Sigmoid colon (tissue), 4 donors: ENCODE measurements at regions not wholly inside any gene's neighbourhood (a gene's known extent, or its start where the extent isn't known, plus 50 kb on each side); places are given as distances from the start of the nearest gene placed in this dataset.
A peak's percentile ranks its signal among the peaks of the same experiment; 100 is the strongest.

Experiments used
- CTCF ChIP-seq, 4 experiments: fragments of 450-650 bp in 3 of 4; fragments of 200-600 bp in 1 of 4; IDR thresholded peaks; one replicate each; pipeline ENCODE4 v1.5.1; 2016 to 2019; ENCODE audit warnings: antibody characterized with exemption in 4 of 4, mild to moderate bottlenecking in 3 of 4, moderate library complexity in 2 of 4
- EP300 ChIP-seq, 4 donors: sonication (generic); formaldehyde crosslinking; IDR thresholded peaks; one replicate each; pipeline ENCODE4 v1.6.1; 2017; ENCODE audit warnings: antibody characterized with exemption in 4 of 4
- POLR2A ChIP-seq, 2 donors: fragments of 450-650 bp; IDR thresholded peaks; one replicate each; pipeline ENCODE4 v1.6.1; 2016; ENCODE audit warnings: antibody characterized with exemption in 2 of 2, mild to moderate bottlenecking in 2 of 2, moderate library complexity in 2 of 2
- POLR2AphosphoS5 ChIP-seq, 4 donors: sonication (generic); formaldehyde crosslinking; IDR thresholded peaks; one replicate each; pipeline ENCODE4 v1.6.1; 2017; ENCODE audit warnings: antibody characterized with exemption in 4 of 4

DNA sequence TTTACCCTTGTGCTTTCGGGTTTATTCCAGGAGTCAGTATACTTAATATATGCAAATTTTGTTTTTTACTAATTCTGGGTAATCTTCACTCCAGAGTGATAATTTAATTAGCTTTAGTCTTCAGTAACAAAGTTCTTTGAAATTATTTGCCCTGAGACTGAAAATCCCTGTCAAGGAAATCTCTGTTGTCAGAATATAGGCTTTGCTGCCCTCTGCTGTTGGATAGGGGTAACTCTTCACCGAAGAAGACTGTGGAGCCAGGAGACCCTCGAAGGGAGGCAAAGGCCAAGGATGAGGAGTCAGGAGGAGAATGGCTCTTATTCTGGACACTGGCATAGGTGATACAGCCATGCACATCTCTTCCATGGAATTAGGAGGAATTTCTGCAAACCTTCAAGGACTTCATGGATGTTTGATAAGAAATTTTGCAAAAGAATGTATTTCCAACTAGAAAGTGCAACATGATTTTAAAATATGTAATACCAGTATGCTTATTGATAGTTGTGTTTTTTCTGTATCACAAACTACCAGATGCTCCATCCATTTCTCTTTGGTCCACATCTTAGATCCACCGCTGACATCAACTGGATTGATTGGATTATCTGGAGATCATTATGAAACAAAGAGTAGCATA lies 182.3 kb downstream of the RDH14 start:
- TF ChIP-seq CTCF (IDR thresholded peaks at IDR 0.05) (peak in 3 of 4 experiments; percentile 38 to 68 (median 56)), POLR2AphosphoS5 (IDR thresholded peaks at IDR 0.05) (no peak), POLR2A (IDR thresholded peaks at IDR 0.05) (no peak), EP300 (IDR thresholded peaks at IDR 0.05) (no peak)
